Left lung (tissue), 4 donors: ENCODE measurements at regions not wholly inside any gene's neighbourhood (a gene's known extent, or its start where the extent isn't known, plus 50 kb on each side); places are given as distances from the start of the nearest gene placed in this dataset.
"Not testable (repeated sequence)": the region's sequence is repeated elsewhere in the genome, so short reads cannot be mapped to it uniquely, and the experiment has no call there.

Experiments used
- ATAC-seq: fragments of 200-7000 bp; cut with Tn5 transposase; one replicate; pipeline ENCODE4 v1.9.1; 2020; ENCODE audit warnings: moderate library complexity
- DNase-seq, 4 donors: peaks; one replicate each; pipeline ENCODE4 v3.0.0-alpha.2; 2013 to 2020
- H3K27ac ChIP-seq, 2 donors: fragments of 200-600 bp; sonication (generic) in 1 of 2; one replicate each; pipeline versions ENCODE4 v1.5.0 to v1.8.0; 2020 to 2021
- H3K27me3 ChIP-seq, 2 donors: fragments of 200-600 bp; sonication (generic) in 1 of 2; one replicate each; pipeline versions ENCODE4 v1.5.0 to v1.8.0; 2020 to 2021
- H3K36me3 ChIP-seq, 2 donors: fragments of 200-600 bp; sonication (generic) in 1 of 2; one replicate each; pipeline versions ENCODE4 v1.5.0 to v1.8.0; 2020 to 2021
- H3K4me1 ChIP-seq, 2 donors: fragments of 200-600 bp; one replicate each; pipeline ENCODE4 v1.8.0; 2021
- H3K4me3 ChIP-seq, 2 donors: fragments of 200-600 bp; sonication (generic) in 1 of 2; one replicate each; pipeline versions ENCODE4 v1.5.0 to v1.8.0; 2020 to 2021; ENCODE audit warnings: mild to moderate bottlenecking in 1 of 2
- H3K9me3 ChIP-seq, 2 donors: fragments of 200-600 bp; sonication (generic) in 1 of 2; one replicate each; pipeline versions ENCODE4 v1.5.0 to v1.8.0; 2020 to 2021
- intact Hi-C, 2 donors: fragments of 100-400 bp; cut with DNase I; formaldehyde crosslinking; loops; one replicate each; pipeline versions ENCODE4 v1.11.2 to v1.14.2; 2022
- TF ChIP-seq, protein P1 (sequence below), 2 donors: fragments of 200-600 bp; sonication (generic) in 1 of 2; IDR thresholded peaks; one replicate each; pipeline versions ENCODE4 v1.5.0 to v1.8.0; 2021; ENCODE audit warnings: antibody characterized with exemption in 2 of 2
- donor health status: DM: no; HTN: yes; CAD: no.
- donor health status: DM: no; HTN: no; CAD: no.

DNA sequence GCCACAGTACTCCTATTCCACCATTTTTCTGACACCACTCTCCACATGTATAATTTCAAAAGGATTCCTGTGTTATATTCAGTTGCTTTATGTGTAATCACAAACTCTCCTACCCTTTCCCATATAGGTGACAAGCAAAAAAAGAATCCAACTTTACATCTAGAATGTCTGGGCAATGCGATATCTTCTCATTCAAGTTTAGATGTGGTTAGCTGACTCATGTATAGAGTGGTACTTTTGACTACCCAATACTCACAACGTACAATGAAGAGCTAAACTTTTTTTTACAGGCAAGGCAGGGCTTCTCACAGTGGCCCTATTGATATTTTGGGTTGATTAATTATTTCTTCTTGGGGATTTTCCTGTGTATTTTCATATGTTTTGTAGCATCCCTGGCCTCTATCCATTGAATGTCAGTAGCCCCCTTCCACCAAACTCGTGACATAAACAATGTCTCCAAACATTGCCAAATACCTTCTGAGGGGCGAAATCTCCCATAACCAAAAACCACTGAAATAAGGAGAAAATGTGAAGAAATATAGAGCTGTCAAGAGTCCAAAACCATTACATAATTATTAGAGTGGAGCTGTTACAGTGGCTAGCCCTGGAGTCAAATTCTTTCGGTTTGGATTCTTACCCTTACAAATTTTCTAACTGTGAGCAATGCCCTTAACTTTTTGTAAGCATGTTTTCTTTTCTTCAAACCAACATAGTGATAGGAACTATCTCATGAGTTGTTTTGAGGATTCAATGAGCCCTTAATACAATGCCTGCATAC lies 342.6 kb downstream of the NSUN3 start:
- H3K4me3 ChIP-seq, result no peak overlapping the region
- H3K27ac ChIP-seq, result no peak overlapping the region
- no peak for ATAC-seq
- no peaks in the 10 kb centered on the region for H3K36me3 ChIP-seq
- DNase-seq, result no peak
- H3K27me3 ChIP-seq, result no peaks in the 10 kb centered on the region
- H3K9me3 ChIP-seq, result no peaks in the 10 kb centered on the region
- no peaks in the 10 kb centered on the region for H3K4me1 ChIP-seq
- intact Hi-C loops, result no loop called here
- TF ChIP-seq, protein P1, sequence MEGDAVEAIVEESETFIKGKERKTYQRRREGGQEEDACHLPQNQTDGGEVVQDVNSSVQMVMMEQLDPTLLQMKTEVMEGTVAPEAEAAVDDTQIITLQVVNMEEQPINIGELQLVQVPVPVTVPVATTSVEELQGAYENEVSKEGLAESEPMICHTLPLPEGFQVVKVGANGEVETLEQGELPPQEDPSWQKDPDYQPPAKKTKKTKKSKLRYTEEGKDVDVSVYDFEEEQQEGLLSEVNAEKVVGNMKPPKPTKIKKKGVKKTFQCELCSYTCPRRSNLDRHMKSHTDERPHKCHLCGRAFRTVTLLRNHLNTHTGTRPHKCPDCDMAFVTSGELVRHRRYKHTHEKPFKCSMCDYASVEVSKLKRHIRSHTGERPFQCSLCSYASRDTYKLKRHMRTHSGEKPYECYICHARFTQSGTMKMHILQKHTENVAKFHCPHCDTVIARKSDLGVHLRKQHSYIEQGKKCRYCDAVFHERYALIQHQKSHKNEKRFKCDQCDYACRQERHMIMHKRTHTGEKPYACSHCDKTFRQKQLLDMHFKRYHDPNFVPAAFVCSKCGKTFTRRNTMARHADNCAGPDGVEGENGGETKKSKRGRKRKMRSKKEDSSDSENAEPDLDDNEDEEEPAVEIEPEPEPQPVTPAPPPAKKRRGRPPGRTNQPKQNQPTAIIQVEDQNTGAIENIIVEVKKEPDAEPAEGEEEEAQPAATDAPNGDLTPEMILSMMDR (IDR thresholded peaks at IDR 0.05), result no peak

DNA sequence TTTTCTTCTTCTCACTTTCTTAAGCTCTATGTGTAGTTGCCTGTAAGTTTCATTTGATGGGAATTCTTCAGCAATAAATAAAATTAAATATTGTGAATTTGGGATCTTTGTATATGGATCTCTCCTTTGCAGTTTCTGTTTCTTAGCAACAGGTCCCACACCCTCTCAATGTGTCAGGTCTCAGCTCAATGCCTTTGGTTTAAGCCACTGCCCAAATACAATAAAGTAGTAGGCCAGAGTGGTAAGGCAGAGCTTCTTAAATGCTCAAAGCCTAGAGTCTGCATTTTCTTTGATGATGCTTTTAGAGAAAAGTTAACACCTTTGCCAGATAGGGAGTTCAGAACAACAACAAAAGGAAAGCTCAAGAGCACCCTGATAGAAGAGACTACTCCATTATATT lies 343.7 kb downstream of the NSUN3 start:
- no peaks in the 10 kb centered on the region for H3K9me3 ChIP-seq
- no peak for ATAC-seq
- intact Hi-C loops, result no loop called here
- DNase-seq, result no peak
- no peaks in the 10 kb centered on the region for H3K36me3 ChIP-seq
- H3K4me3 ChIP-seq, result no peak overlapping the region
- TF ChIP-seq, protein P1 (IDR thresholded peaks at IDR 0.05), result no peak
- no peaks in the 10 kb centered on the region for H3K4me1 ChIP-seq
- no peaks in the 10 kb centered on the region for H3K27me3 ChIP-seq
- no peak overlapping the region for H3K27ac ChIP-seq

- DNase-seq, H3K9me3 ChIP-seq, H3K27me3 ChIP-seq, ATAC-seq, H3K27ac ChIP-seq, H3K4me3 ChIP-seq, H3K4me1 ChIP-seq, H3K36me3 ChIP-seq, intact Hi-C loops: not testable (repeated sequence)
Observed at GRCh38 chr3:94412936-94413335, 350.1 kb downstream of the NSUN3 start.

GRCh38 chr3:94413336-94414108 lies 350.7 kb downstream of the NSUN3 start:
- H3K4me1 ChIP-seq, result no peaks in the 10 kb centered on the region

DNA sequence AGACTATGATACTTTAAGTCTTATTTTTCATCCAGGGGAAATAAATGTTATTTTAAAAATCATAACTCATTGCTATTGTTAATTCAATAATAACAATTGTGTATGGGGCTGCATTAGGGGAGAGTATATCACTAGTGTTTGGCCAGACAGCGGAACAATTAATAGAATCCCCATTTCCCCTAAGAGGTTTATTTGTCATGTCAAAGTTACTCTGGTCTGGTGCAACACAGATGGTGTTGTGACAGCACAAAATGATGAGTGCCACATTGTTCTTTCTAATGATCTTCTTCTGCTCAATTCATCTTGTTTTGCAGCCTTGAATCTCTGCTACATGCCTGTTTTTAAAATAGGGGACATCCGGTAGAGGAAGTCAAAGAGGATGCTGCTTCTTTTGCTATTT lies 351.6 kb downstream of the NSUN3 start:
- H3K27ac ChIP-seq, result no peak overlapping the region
- TF ChIP-seq, protein P1 (IDR thresholded peaks at IDR 0.05), result no peak
- ATAC-seq (no peak), DNase-seq (no peak)
- H3K4me1 ChIP-seq, result no peaks in the 10 kb centered on the region
- intact Hi-C loops, result no loop called here
- H3K4me3 ChIP-seq, result no peak overlapping the region
- H3K36me3 ChIP-seq, result no peaks in the 10 kb centered on the region
- no peaks in the 10 kb centered on the region for H3K27me3 ChIP-seq
- no peaks in the 10 kb centered on the region for H3K9me3 ChIP-seq

More at GRCh38 chr3:94413336-94414108, 350.7 kb downstream of the NSUN3 start:
- DNase-seq (peak in 2 of 4 donors; percentile 5 to 6), ATAC-seq (no peak)
- TF ChIP-seq, protein P1 (IDR thresholded peaks at IDR 0.05), result no peak
- Histone ChIP-seq H3K9me3 (no peaks in the 10 kb centered on the region), H3K4me3 (no peak overlapping the region), H3K36me3 (no peaks in the 10 kb centered on the region), H3K27ac (no peak overlapping the region), H3K27me3 (no peaks in the 10 kb centered on the region)
- intact Hi-C loops, result no loop called here
